DLD1 (cell line): ENCODE measurements at regions not wholly inside any gene's neighbourhood (a gene's known extent, or its start where the extent isn't known, plus 50 kb on each side); places are given as distances from the start of the nearest gene placed in this dataset.

Source experiments
- in situ Hi-C: cut with HindIII; loops from 2 replicates; pipeline ENCODE4 v1.10.0; 2017; ENCODE audit warnings: low sequenced_read_pairs

DNA sequence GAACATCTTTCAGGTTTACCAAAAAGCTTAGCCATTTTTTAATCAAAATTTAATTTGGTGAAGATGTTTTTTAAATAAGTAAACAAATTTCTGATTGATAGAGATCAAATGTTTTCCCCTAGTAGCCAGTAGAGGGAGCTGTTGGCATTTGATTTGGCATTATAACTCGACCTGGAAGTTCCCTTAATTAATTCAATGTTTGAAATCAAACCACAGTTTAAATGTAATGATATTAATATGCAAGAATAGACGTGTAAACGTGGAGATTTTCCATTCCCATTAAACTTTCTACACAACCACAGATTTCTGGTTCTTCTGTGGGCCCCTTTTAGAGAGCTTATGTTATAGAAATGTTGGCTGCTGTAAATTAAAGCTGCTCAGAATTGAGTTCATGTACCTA lies 148.1 kb upstream of the MPDZ start:
- in situ Hi-C loops = no loop called here

DNA sequence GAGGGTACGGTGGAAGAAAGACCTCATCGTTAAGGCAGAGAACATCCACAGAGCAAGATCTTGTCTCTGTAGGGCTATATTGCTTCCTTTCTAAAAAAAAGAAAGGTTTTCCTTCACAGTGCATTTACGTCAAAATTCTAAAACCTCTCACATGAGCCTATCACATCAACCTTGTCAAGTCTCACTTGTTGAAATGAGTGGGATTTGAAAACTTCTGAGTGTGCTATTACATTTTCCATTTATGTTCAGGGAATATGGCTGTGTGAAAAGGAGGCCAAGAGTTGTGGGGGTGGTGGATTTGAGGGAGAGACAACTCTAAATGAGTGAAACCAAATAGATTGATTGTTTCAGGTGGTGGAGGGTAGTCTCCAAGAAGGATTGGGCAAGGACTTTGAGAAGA lies 147.1 kb upstream of the MPDZ start:
- in situ Hi-C loops = no loop called here

DNA sequence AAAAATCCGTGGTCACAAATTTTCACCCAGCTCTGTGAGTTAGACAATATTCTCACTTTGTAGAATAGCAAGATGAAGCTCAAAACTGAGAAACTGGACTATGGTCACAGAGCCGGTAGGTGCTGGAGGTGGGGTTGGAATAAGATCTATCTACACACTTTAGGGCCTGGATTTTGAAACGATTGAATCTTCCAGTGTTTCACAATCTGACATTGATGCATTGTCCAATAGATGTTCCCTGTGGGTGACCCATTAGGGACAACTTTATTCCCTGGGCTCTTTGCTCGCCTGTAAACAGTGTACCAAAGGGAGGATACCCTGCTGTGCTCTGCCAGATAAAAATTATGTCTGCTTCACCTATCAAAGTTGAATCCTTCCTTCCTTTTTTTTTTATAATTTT lies 145.4 kb upstream of the MPDZ start:
- in situ Hi-C loops = loop anchor here (25.0 kb wide), 1 partner anchor 1012 kb away; no protein-coding TSS in a partner anchor

- in situ Hi-C loops = loop anchor here (25.0 kb wide), 1 partner anchor 1013 kb away; no protein-coding TSS in a partner anchor
These were observed 144.7 kb upstream of the MPDZ start for GRCh38 chr9:13424204-13424603.

- in situ Hi-C loops = loop anchor here (25.0 kb wide), 1 partner anchor 1023 kb away; no protein-coding TSS in a partner anchor
These were observed 134.9 kb upstream of the MPDZ start for GRCh38 chr9:13414349-13414748.

- in situ Hi-C loops = loop anchor here (25.0 kb wide), 1 partner anchor 1025 kb away; no protein-coding TSS in a partner anchor
These were observed 132.8 kb upstream of the MPDZ start for GRCh38 chr9:13412331-13412730.

- in situ Hi-C loops = loop anchor here (25.0 kb wide), 1 partner anchor 1026 kb away; no protein-coding TSS in a partner anchor
These were observed 132.3 kb upstream of the MPDZ start for GRCh38 chr9:13411791-13412190.

- in situ Hi-C loops = loop anchor here (25.0 kb wide), 1 partner anchor 1027 kb away; no protein-coding TSS in a partner anchor
These were observed 131.1 kb upstream of the MPDZ start for GRCh38 chr9:13410566-13411031.

- in situ Hi-C loops = no loop called here
These were observed 118.2 kb upstream of the MPDZ start for GRCh38 chr9:13397661-13398060.

DNA sequence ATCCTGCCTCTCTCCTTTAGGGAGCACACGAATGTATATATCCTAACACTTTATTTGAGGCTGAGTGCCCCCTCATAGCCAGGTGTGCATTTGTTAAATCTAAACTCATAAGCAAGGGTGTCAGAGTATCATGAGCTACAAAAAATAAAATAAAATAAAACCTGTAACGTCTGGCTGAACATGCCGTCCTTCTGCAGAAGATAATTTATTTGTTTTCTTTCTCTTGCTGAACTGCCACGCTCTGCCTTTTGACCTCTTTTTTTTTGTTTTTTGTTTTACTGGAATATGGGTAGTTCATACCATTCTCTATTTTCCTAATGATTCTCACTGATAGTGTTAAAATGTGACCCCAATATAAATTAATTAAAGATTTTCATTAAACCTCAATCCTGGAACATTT lies 117.7 kb upstream of the MPDZ start:
- in situ Hi-C loops = no loop called here

DNA sequence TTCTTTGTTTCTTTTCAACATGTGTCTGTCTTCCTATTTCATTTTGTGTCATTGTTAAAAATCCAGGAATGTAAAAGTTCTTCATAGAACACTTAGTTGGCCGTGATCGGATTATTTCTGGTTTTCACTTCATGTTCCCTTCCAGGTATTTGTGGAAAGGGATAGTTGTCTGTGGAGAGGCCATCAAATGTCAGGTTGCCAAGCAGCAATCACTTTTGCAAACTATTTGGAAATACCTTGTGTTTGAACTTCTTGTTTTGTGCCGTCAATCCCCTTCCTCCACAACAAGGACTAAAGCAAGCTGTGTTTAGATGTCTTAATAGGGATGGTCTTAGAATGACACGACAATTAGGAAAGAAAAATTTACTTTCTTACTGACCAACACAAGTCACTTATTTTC lies 116.9 kb upstream of the MPDZ start:
- in situ Hi-C loops = no loop called here

DNA sequence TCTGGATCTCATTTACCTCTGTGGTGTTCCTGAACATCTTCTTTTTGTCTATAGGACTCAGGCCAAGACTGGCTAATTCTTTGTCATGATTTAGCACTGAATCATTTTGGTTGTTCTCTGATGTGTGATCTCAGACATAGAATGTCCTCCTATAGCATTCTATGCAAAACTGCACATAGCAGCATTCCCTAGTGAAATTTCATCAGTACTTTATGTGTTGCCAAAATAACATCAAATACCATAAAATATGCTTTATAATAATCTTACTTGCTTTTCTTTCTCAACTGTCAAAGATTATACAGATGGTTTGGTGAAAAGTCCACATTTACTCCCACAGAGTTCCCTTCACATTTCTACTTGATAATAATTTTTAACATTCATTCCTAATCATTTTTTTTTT lies 115.7 kb upstream of the MPDZ start:
- in situ Hi-C loops = no loop called here

DNA sequence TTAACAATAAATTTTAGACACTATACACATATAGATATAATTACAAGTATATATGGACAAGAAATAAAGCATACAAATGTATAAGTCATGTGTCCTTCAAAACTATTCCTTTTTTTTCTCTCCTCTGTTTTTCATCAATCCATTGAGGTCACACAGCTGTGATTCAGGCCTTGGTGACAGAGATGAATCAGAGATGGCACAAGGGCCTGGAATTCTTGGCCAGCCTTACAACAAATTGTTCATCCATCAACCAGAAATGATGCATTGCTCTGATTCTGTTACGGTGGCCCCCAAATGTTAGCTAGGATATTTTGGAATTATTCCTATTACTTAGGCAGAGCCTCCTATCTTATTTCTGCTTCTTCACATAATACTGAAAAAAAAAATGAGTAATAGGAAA lies 108.7 kb upstream of the MPDZ start:
- in situ Hi-C loops = no loop called here

- in situ Hi-C loops = no loop called here
These were observed 108.2 kb upstream of the MPDZ start for GRCh38 chr9:13387734-13388067.

- in situ Hi-C loops = no loop called here
These were observed 107.6 kb upstream of the MPDZ start for GRCh38 chr9:13386935-13387733.

- in situ Hi-C loops = no loop called here
These were observed 106.8 kb upstream of the MPDZ start for GRCh38 chr9:13386316-13386715.

- in situ Hi-C loops = no loop called here
These were observed 104.4 kb upstream of the MPDZ start for GRCh38 chr9:13383855-13384254.

- in situ Hi-C loops = no loop called here
These were observed 103.7 kb upstream of the MPDZ start for GRCh38 chr9:13383216-13383615.

DNA sequence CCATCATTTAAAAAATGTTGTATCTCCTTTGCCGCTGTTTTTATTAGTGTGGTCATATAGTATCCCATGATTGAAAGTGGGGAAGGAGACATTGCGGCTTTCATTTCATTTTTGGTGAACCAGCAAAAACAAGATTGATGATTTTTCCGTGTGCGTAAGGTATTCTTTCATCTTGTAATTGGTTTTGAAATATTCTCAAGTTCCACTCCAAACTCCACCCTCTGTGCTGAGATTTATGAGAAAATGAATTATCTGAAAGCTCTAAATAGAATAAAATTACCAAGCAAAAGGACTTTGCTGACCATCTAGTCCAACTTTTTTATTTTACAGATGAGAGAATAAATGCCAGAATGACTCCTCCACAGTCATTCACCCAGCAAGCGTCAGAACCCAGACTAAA lies 103.1 kb upstream of the MPDZ start:
- in situ Hi-C loops = no loop called here

- in situ Hi-C loops = no loop called here
These were observed 101.4 kb upstream of the MPDZ start for GRCh38 chr9:13380903-13381302.

GRCh38 chr9:13378154-13378553 lies 98.7 kb upstream of the MPDZ start:
- in situ Hi-C loops = no loop called here

- in situ Hi-C loops = no loop called here
These were observed 97.9 kb upstream of the MPDZ start for GRCh38 chr9:13377171-13377925.
